Panc1 (cell line): ENCODE measurements at regions not wholly inside any gene's neighbourhood (a gene's known extent, or its start where the extent isn't known, plus 50 kb on each side); places are given as distances from the start of the nearest gene placed in this dataset.
A peak's percentile ranks its signal among the peaks of the same experiment; 100 is the strongest.

Experiments used
- ATAC-seq: fragments of 200-7000 bp; cut with Tn5 transposase; 2 replicates; pipeline ENCODE4 v1.9.1; 2020; ENCODE audit warnings: mild to moderate bottlenecking, moderate library complexity
- BruUV-seq: library from RNA; stranded (reverse); fragments of 400-500 nt; replicated peaks from 2 replicates; lab custom pipeline; 2021; lab: Mats Ljungman, UMichigan
- CTCF ChIA-PET: fragments of 300-600 bp; sonication (Branson Sonifier 250); formaldehyde crosslinking; loops from one replicate; lab custom pipeline; 2022; ENCODE audit warnings: antibody characterized with exemption; lab: Charles Lee
- POLR2A ChIA-PET: fragments of 300-600 bp; sonication (Branson Sonifier 250); formaldehyde crosslinking; loops from one replicate; lab custom pipeline; 2022; ENCODE audit warnings: antibody characterized with exemption; lab: Charles Lee
- DNase-seq: peaks from one replicate; pipeline ENCODE4 v3.0.0-alpha.2; 2010; ENCODE audit warnings: low read depth, low spot score
- H3K27ac ChIP-seq: 2 replicates; pipeline ENCODE4 v1.5.1; 2011; ENCODE audit warnings: mild to moderate bottlenecking, low read length, inconsistent platforms
- H3K27me3 ChIP-seq: fragments of 200-500 bp; sonication (Bioruptor generic); 2 replicates; pipeline ENCODE4 v1.6.0; 2014; ENCODE audit warnings: low read length, inconsistent platforms; ENCODE audit not compliant: control insufficient read depth, insufficient read depth
- H3K36me3 ChIP-seq: fragments of 200-500 bp; sonication (Bioruptor generic); 2 replicates; pipeline ENCODE4 v1.5.1; 2014; ENCODE audit warnings: inconsistent platforms, mild to moderate bottlenecking, low read length, moderate library complexity; ENCODE audit not compliant: control insufficient read depth, insufficient read depth
- H3K4me1 ChIP-seq: 2 replicates; pipeline ENCODE4 v1.5.1; 2011; ENCODE audit warnings: inconsistent platforms, mild to moderate bottlenecking, low read length, moderate library complexity; ENCODE audit not compliant: control insufficient read depth, insufficient read depth
- H3K4me3 ChIP-seq, 2 experiments: 2 replicates each; pipeline ENCODE4 v1.5.1; 2011 to 2012; ENCODE audit warnings: low read depth in 2 of 2, low read length in 2 of 2, mild to moderate bottlenecking in 2 of 2, inconsistent platforms in 1 of 2, moderate library complexity in 1 of 2
- H3K9me3 ChIP-seq: fragments of 200-500 bp; sonication (Bioruptor generic); 2 replicates; pipeline ENCODE4 v1.5.1; 2014; ENCODE audit warnings: low read depth, mild to moderate bottlenecking, inconsistent platforms, low read length, moderate library complexity; ENCODE audit not compliant: control insufficient read depth, insufficient read depth
- POLR2AphosphoS5 ChIP-seq: IDR thresholded peaks from 2 replicates; pipeline ENCODE4 v1.6.1; 2012; ENCODE audit warnings: mild to moderate bottlenecking, low read depth, low read length, moderate library complexity
- SIN3A ChIP-seq: IDR thresholded peaks from 2 replicates; pipeline ENCODE4 v1.6.1; 2012; ENCODE audit warnings: low read depth, mild to moderate bottlenecking, low read length, moderate library complexity, borderline replicate concordance; ENCODE audit not compliant: insufficient read depth
- TCF7L2 ChIP-seq: IDR thresholded peaks from 2 replicates; pipeline ENCODE4 v1.6.1; 2011; ENCODE audit warnings: mild to moderate bottlenecking, low read depth, low read length, inconsistent platforms
- in situ Hi-C: cut with HindIII; loops from 2 replicates; pipeline ENCODE4 v1.10.0; 2016; ENCODE audit warnings: low sequenced_read_pairs, low pct_unique_long_range_greater_than_20kb
- intact Hi-C: fragments of 100-400 bp; cut with micrococcal nuclease; formaldehyde crosslinking; loops from one replicate; pipeline ENCODE4 v1.10.0; 2022; ENCODE audit not compliant: unreplicated experiment
- TF ChIP-seq, protein P1 (sequence below), 2 experiments: IDR thresholded peaks; 2 replicates each; pipeline ENCODE4 v1.6.1; 2011 to 2012; ENCODE audit warnings: low read depth in 2 of 2, control low read depth in 1 of 2, low read length in 1 of 2, mild to moderate bottlenecking in 1 of 2, moderate library complexity in 1 of 2; ENCODE audit not compliant: insufficient read depth in 1 of 2
- TF ChIP-seq, protein P2 (sequence below): fragments of 450-650 bp; IDR thresholded peaks from 2 replicates; pipeline ENCODE4 v1.5.1; 2017; ENCODE audit warnings: mild to moderate bottlenecking

DNA sequence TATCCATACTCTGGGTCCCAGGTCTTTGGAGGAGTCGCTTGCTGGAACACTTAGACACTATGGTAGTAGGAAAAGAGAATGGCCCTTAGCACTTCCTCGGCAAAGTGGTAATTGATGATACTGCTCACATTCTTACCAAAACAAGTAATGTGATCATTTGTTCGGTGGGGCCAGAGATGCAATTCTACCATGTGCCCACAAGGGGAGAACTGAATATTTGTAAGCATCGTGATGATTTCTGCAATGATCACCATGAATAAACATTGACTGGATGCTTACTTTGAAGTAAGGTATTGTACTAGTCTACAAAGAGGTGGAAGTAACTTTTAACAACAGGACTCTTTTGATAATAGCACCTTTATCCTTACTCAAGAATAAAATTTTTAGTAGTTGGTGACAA, 109.7 kb downstream of the CD8B2 start:
- H3K9me3 ChIP-seq = no peaks in the 10 kb centered on the region
- no TSS peak for BruUV-seq
- ChIA-PET POLR2A (no interaction called here), CTCF (no interaction called here)
- intact Hi-C loops = no loop called here
- peaks cover 7% of the 10 kb centered on the region for H3K27me3 ChIP-seq
- no peak overlapping the region for H3K27ac ChIP-seq
- ATAC-seq (no peak), DNase-seq (no peak)
- H3K36me3 ChIP-seq = no peaks in the 10 kb centered on the region
- TF ChIP-seq, protein P1, sequence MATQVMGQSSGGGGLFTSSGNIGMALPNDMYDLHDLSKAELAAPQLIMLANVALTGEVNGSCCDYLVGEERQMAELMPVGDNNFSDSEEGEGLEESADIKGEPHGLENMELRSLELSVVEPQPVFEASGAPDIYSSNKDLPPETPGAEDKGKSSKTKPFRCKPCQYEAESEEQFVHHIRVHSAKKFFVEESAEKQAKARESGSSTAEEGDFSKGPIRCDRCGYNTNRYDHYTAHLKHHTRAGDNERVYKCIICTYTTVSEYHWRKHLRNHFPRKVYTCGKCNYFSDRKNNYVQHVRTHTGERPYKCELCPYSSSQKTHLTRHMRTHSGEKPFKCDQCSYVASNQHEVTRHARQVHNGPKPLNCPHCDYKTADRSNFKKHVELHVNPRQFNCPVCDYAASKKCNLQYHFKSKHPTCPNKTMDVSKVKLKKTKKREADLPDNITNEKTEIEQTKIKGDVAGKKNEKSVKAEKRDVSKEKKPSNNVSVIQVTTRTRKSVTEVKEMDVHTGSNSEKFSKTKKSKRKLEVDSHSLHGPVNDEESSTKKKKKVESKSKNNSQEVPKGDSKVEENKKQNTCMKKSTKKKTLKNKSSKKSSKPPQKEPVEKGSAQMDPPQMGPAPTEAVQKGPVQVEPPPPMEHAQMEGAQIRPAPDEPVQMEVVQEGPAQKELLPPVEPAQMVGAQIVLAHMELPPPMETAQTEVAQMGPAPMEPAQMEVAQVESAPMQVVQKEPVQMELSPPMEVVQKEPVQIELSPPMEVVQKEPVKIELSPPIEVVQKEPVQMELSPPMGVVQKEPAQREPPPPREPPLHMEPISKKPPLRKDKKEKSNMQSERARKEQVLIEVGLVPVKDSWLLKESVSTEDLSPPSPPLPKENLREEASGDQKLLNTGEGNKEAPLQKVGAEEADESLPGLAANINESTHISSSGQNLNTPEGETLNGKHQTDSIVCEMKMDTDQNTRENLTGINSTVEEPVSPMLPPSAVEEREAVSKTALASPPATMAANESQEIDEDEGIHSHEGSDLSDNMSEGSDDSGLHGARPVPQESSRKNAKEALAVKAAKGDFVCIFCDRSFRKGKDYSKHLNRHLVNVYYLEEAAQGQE (IDR thresholded peaks at IDR 0.05; ENCODE audit: insufficient read depth in 1 of 2, low read depth in 2 of 2, low read length in 1 of 2) = no peak
- TF ChIP-seq POLR2AphosphoS5 = no peak
- no peak for TF ChIP-seq SIN3A
- TF ChIP-seq, protein P2, sequence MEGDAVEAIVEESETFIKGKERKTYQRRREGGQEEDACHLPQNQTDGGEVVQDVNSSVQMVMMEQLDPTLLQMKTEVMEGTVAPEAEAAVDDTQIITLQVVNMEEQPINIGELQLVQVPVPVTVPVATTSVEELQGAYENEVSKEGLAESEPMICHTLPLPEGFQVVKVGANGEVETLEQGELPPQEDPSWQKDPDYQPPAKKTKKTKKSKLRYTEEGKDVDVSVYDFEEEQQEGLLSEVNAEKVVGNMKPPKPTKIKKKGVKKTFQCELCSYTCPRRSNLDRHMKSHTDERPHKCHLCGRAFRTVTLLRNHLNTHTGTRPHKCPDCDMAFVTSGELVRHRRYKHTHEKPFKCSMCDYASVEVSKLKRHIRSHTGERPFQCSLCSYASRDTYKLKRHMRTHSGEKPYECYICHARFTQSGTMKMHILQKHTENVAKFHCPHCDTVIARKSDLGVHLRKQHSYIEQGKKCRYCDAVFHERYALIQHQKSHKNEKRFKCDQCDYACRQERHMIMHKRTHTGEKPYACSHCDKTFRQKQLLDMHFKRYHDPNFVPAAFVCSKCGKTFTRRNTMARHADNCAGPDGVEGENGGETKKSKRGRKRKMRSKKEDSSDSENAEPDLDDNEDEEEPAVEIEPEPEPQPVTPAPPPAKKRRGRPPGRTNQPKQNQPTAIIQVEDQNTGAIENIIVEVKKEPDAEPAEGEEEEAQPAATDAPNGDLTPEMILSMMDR = peak; percentile 43; the same call in 1 of the 2 replicates
- in situ Hi-C loops = no loop called here
- H3K4me3 ChIP-seq = no peak overlapping the region
- no peaks in the 10 kb centered on the region for H3K4me1 ChIP-seq

DNA sequence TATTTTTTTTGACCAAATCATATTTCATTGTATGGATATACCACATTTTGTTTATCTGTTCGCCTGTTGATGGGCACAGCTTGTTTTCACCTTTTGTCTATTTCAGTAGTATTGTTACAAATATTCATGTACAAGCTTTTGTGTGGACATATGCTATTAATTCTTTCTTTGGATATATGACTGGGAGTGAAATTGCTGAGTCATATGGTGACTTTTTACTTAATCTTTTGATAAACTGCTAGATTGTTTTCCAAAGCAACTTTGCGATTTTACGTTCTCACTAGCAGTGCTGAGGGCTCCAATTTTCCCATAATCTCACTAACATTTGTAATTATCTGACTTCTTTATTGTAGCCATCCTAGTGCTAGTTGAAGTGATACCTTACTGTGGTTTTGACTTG, 112.4 kb downstream of the CD8B2 start:
- in situ Hi-C loops (no loop called here), intact Hi-C loops (no loop called here)
- DNase-seq (no peak), ATAC-seq (no peak)
- no peaks in the 10 kb centered on the region for H3K36me3 ChIP-seq
- H3K9me3 ChIP-seq = no peaks in the 10 kb centered on the region
- BruUV-seq = no TSS peak
- no peak overlapping the region for H3K27ac ChIP-seq
- ChIA-PET CTCF (no interaction called here), POLR2A (interaction anchor here (0.5 kb wide), 1 partner anchor 85 kb away, joined by 6 read pairs; no protein-coding TSS in a partner anchor)
- TF ChIP-seq POLR2AphosphoS5 = no peak
- TF ChIP-seq TCF7L2 = no peak
- TF ChIP-seq, protein P2 = no peak
- TF ChIP-seq SIN3A = no peak
- TF ChIP-seq, protein P1 (IDR thresholded peaks at IDR 0.05; ENCODE audit: insufficient read depth in 1 of 2, low read depth in 2 of 2, low read length in 1 of 2) = no peak
- H3K4me1 ChIP-seq = no peaks in the 10 kb centered on the region
- no peak overlapping the region for H3K4me3 ChIP-seq
- H3K27me3 ChIP-seq = no peaks in the 10 kb centered on the region
